Naive thymus-derived CD4-positive, alpha-beta T cell (primary cell): ENCODE measurements at regions not wholly inside any gene's neighbourhood (a gene's known extent, or its start where the extent isn't known, plus 50 kb on each side); places are given as distances from the start of the nearest gene placed in this dataset.
"Not testable (repeated sequence)": the region's sequence is repeated elsewhere in the genome, so short reads cannot be mapped to it uniquely, and the experiment has no call there.

Experiments
- ATAC-seq: fragments of 150-1000 bp; cut with Tn5 transposase; 2 replicates; pipeline ENCODE4 v1.10.0; 2021; ENCODE audit warnings: mild to moderate bottlenecking, moderate library complexity
- CTCF ChIA-PET: fragments of 350-600 bp; sonication (Branson Sonifier 250); formaldehyde crosslinking; loops from one replicate; lab custom pipeline; 2021; ENCODE audit warnings: antibody characterized with exemption; lab: Charles Lee
- POLR2A ChIA-PET: fragments of 350-600 bp; sonication (Branson Sonifier 250); formaldehyde crosslinking; loops from one replicate; lab custom pipeline; 2021; ENCODE audit warnings: antibody characterized with exemption, inconsistent platforms; lab: Charles Lee
- DNase-seq, 9 donors: peaks; one replicate each; pipeline versions ENCODE4 v3.0.0 to v3.0.0-alpha.2; 2020 to 2022; ENCODE audit warnings: mixed read lengths in 1 of 9
- H3K27ac ChIP-seq: one replicate; pipeline ENCODE4 v1.7.0; 2013; ENCODE audit warnings: mild to moderate bottlenecking, low read depth, low read length, moderate library complexity
- H3K27me3 ChIP-seq, 2 donors: one replicate each; pipeline ENCODE4 v1.7.0; 2013; ENCODE audit warnings: low read length in 2 of 2, mild to moderate bottlenecking in 2 of 2, moderate library complexity in 2 of 2; ENCODE audit not compliant: control insufficient read depth in 2 of 2, insufficient read depth in 2 of 2
- H3K36me3 ChIP-seq, 3 experiments: 1 replicate in 2 of 3; 2 replicates in 1 of 3; pipeline ENCODE4 v1.7.0; 2013; ENCODE audit warnings: low read length in 3 of 3, mild to moderate bottlenecking in 3 of 3, moderate library complexity in 1 of 3; ENCODE audit not compliant: insufficient read depth in 3 of 3, control insufficient read depth in 2 of 3
- H3K4me1 ChIP-seq, 2 donors: one replicate each; pipeline ENCODE4 v1.7.0; 2013; ENCODE audit warnings: low read length in 2 of 2, mild to moderate bottlenecking in 2 of 2, moderate library complexity in 1 of 2; ENCODE audit not compliant: control insufficient read depth in 2 of 2, insufficient read depth in 2 of 2
- H3K4me3 ChIP-seq: 2 replicates; pipeline ENCODE4 v1.7.0; 2013; ENCODE audit warnings: mild to moderate bottlenecking, low read length
- H3K9me3 ChIP-seq, 3 experiments: 1 replicate in 2 of 3; 2 replicates in 1 of 3; pipeline ENCODE4 v1.7.0; 2013; ENCODE audit warnings: low read length in 3 of 3; ENCODE audit not compliant: control insufficient read depth in 2 of 3
- H3K27ac Mint-ChIP-seq, 9 donors: one replicate each; pipeline ENCODE4 v1.8.0; 2020 to 2022; ENCODE audit warnings: mixed read lengths in 9 of 9, mild to moderate bottlenecking in 8 of 9, moderate library complexity in 5 of 9, inconsistent platforms in 2 of 9
- H3K27me3 Mint-ChIP-seq, 5 donors: one replicate each; pipeline ENCODE4 v1.8.0; 2021 to 2022; ENCODE audit warnings: mixed read lengths in 5 of 5, mild to moderate bottlenecking in 1 of 5
- H3K36me3 Mint-ChIP-seq, 5 donors: one replicate each; pipeline ENCODE4 v1.8.0; 2020 to 2022; ENCODE audit warnings: mixed read lengths in 5 of 5, mild to moderate bottlenecking in 3 of 5, inconsistent platforms in 1 of 5
- H3K4me1 Mint-ChIP-seq, 7 donors: one replicate each; pipeline ENCODE4 v1.8.0; 2020 to 2022; ENCODE audit warnings: mixed read lengths in 7 of 7, mild to moderate bottlenecking in 3 of 7, inconsistent platforms in 1 of 7
- H3K4me3 Mint-ChIP-seq, 10 donors: one replicate each; pipeline ENCODE4 v1.8.0; 2020 to 2022; ENCODE audit warnings: mild to moderate bottlenecking in 10 of 10, mixed read lengths in 10 of 10, moderate library complexity in 6 of 10, inconsistent platforms in 2 of 10
- H3K9me3 Mint-ChIP-seq, 11 donors: one replicate each; pipeline ENCODE4 v1.8.0; 2020 to 2022; ENCODE audit warnings: mixed read lengths in 11 of 11, mild to moderate bottlenecking in 4 of 11, inconsistent platforms in 1 of 11, moderate library complexity in 1 of 11
- intact Hi-C, 2 donors: fragments of 100-400 bp; cut with micrococcal nuclease; formaldehyde crosslinking; loops; one replicate each; pipeline ENCODE4 v1.15.1; 2023

DNA sequence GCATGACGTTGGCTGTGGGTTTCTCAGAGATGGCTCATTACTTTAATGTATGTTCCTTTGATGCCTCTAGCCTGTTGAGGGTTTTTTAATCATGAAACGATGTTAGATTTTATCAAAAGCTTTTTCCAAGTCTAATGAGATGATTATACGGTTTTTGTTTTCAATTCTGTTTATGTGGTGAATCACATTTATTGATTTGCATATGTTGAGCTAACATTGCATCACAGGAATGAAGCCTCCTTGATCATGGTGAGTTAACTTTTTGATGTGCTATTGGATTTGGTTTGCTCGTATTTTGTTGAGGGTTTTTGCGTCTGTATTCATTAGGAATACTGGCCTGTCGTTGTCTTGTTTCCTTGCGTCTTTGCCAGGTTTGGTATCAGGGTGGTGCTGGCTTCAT, 52.3 kb upstream of the PTPN12 start:
- Mint-ChIP-seq H3K4me3 (no peak overlapping the region), H3K9me3 (peaks cover 0 to 4% (median 0%) of the 10 kb centered on the region in 11 donors), H3K4me1 (peaks cover 0 to 10% (median 7%) of the 10 kb centered on the region in 7 donors), H3K36me3 (peaks cover 0 to 3% (median 0%) of the 10 kb centered on the region in 5 donors), H3K27me3 (peaks cover 0 to 21% (median 0%) of the 10 kb centered on the region in 5 donors), H3K27ac (no peak overlapping the region)
- H3K27ac ChIP-seq: no peak overlapping the region
- no peak overlapping the region for H3K4me3 ChIP-seq
- ChIA-PET CTCF (no interaction called here), POLR2A (no interaction called here)
- ATAC-seq (no peak), DNase-seq (no peak)
- no peaks in the 10 kb centered on the region for H3K9me3 ChIP-seq
- no peaks in the 10 kb centered on the region for H3K36me3 ChIP-seq
- intact Hi-C loops: no loop called here
- no peaks in the 10 kb centered on the region for H3K27me3 ChIP-seq
- H3K4me1 ChIP-seq: no peaks in the 10 kb centered on the region

DNA sequence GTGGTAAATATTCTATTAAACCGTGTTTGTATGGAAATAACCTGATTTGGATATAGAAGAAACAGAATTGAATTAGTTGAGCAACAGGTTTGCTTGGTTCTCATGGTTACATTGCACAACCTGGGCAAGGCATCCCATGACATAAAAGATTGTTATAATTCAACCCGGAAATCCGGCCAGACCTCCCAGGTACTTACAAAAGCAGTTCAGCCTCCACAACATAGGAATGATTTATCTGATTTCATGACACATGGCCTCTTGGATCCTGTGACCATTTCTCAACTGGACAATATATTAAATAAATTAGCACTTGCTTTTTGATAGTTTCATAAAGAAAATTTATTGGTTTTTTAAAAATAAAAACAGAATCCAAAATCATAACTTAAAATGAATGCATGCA, 55.1 kb upstream of the PTPN12 start:
- H3K4me3 ChIP-seq: no peak overlapping the region
- Mint-ChIP-seq H3K4me3 (no peak overlapping the region), H3K27ac (no peak overlapping the region), H3K4me1 (peaks cover 0 to 10% (median 7%) of the 10 kb centered on the region in 7 donors), H3K27me3 (peaks cover 0 to 9% (median 0%) of the 10 kb centered on the region in 5 donors), H3K36me3 (no peaks in the 10 kb centered on the region), H3K9me3 (peaks cover 0 to 3% (median 0%) of the 10 kb centered on the region in 11 donors)
- H3K27me3 ChIP-seq: no peaks in the 10 kb centered on the region
- H3K36me3 ChIP-seq: no peaks in the 10 kb centered on the region
- intact Hi-C loops: no loop called here
- DNase-seq: no peak
- no peaks in the 10 kb centered on the region for H3K4me1 ChIP-seq
- ChIA-PET POLR2A (no interaction called here), CTCF (no interaction called here)
- H3K27ac ChIP-seq: no peak overlapping the region
- H3K9me3 ChIP-seq: no peaks in the 10 kb centered on the region
- ATAC-seq: peak; percentile 37

DNA sequence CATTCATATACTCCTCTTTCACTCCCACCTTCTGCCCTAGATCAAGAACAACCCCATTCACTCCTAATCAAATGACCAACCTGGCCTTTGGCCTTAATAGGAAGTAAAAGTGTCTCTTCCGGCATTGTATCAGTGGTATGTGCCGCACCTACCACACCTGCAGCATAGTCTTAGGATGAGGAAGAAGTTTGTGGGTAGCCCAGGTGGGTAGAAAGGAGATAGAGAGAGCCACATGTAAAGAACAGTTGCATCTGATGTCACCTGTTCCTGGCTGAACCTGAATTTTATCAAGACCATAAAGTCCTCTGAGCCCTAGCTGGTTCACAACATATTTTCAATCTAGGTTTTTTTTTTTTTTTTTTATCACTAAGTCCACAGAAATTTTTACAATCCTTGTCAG, 55.5 kb upstream of the PTPN12 start:
- Histone ChIP-seq H3K27ac (no peak overlapping the region), H3K27me3 (no peaks in the 10 kb centered on the region), H3K9me3 (no peaks in the 10 kb centered on the region), H3K4me3 (no peak overlapping the region), H3K36me3 (no peaks in the 10 kb centered on the region), H3K4me1 (no peaks in the 10 kb centered on the region)
- intact Hi-C loops: no loop called here
- Mint-ChIP-seq H3K9me3 (no peaks in the 10 kb centered on the region), H3K27me3 (peaks cover 0 to 13% (median 0%) of the 10 kb centered on the region in 5 donors), H3K4me1 (peaks cover 0 to 10% (median 7%) of the 10 kb centered on the region in 7 donors), H3K27ac (peak overlapping the region in 1 of 9 donors; percentile 70), H3K36me3 (no peaks in the 10 kb centered on the region), H3K4me3 (peak overlapping the region in 2 of 10 donors; percentile 46 to 61)
- peak in 6 of 9 donors; percentile 10 to 32 (median 18) for DNase-seq
- CTCF ChIA-PET: no interaction called here
- peak; percentile 48 for ATAC-seq
- POLR2A ChIA-PET: no interaction called here

DNA sequence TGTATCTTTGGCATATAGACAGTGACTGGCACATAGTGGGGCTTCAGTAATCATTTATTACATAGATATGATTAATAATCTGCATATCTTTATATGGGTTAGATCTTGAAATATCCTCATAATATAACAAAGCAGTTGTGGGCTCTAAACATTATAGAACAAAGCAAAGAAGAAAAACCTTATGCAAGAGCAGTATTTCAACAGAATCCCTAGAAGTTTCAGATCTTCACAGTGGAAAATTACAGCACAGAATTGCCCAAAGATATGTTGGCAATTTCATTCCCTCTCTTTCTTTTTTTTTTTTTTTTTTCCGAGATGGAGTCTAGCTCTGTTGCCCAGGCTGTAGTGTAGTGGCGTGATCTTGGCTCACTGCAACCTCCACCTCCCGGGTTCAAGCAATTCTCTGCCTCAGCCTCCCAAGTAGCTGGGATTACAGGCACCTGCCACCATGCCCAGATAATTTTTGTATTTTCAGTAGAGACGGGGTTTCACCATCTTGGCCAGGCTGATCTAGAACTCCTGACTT, 56.9 kb upstream of the PTPN12 start:
- ATAC-seq, CTCF ChIA-PET, H3K27ac Mint-ChIP-seq, H3K36me3 Mint-ChIP-seq, H3K27ac ChIP-seq, H3K36me3 ChIP-seq, intact Hi-C loops, H3K4me3 Mint-ChIP-seq, POLR2A ChIA-PET, H3K4me1 ChIP-seq, H3K4me3 ChIP-seq, H3K9me3 Mint-ChIP-seq, H3K27me3 ChIP-seq, H3K9me3 ChIP-seq, DNase-seq: not testable (repeated sequence)
- H3K4me1 Mint-ChIP-seq: peaks cover 0 to 11% (median 7%) of the 10 kb centered on the region in 7 donors
- H3K27me3 Mint-ChIP-seq: peaks cover 0 to 11% (median 0%) of the 10 kb centered on the region in 5 donors

DNA sequence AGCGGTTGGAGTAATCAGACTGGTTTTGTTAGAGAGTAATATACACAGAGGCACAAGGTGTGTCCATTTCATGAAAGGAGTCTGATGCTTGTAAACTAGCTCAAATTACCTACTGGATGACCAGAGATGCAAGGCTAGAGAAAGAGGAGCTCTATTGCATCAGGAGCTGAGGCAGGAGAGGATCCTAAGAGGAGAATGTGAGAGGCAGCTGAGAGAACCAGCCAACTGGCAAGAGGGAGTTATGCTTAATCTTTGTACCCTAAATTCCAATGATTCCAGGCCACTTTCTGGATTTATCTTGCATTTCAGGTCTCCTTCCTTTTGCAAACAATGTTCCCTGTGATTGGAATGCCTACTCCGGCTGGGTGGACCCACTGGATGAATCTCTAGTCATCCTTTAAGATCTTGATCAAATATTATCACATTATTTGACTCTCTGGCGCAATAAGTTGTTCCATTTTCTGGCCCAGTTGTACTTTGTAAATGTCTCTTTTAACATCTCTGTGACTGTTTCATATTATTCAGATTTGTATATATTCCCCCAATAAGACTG, 57.5 kb upstream of the PTPN12 start:
- H3K27me3 Mint-ChIP-seq: peaks cover 0 to 10% (median 0%) of the 10 kb centered on the region in 5 donors
- H3K4me3 Mint-ChIP-seq: no peak overlapping the region
- intact Hi-C loops: no loop called here
- ChIA-PET CTCF (no interaction called here), POLR2A (no interaction called here)
- Histone ChIP-seq H3K36me3 (no peaks in the 10 kb centered on the region), H3K4me1 (no peaks in the 10 kb centered on the region), H3K9me3 (no peaks in the 10 kb centered on the region), H3K27ac (no peak overlapping the region), H3K4me3 (no peak overlapping the region), H3K27me3 (no peaks in the 10 kb centered on the region)
- no peaks in the 10 kb centered on the region for H3K9me3 Mint-ChIP-seq
- peaks cover 0 to 15% (median 7%) of the 10 kb centered on the region in 7 donors for H3K4me1 Mint-ChIP-seq
- no peaks in the 10 kb centered on the region for H3K36me3 Mint-ChIP-seq
- H3K27ac Mint-ChIP-seq: no peak overlapping the region
- DNase-seq (no peak), ATAC-seq (no peak)

DNA sequence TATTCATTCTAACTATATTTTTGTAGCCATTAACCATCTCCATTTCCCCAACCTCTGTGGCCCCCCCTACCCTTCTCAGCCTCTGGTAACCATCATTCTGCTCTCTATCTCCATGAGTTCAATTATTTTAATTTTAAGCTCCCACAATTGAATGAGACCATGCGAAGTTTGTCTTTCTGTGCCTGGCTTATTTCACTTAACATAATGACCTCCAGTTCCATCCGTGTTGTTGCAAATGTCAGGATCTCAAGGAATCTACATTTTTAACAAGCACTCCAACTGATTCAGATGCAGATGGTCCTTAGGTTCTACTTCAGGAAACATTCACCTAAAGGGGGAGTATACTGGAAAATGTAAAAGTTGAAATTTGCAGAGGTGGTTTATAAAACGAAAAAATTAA, 60.2 kb upstream of the PTPN12 start:
- DNase-seq (no peak), ATAC-seq (no peak)
- Histone ChIP-seq H3K4me1 (no peaks in the 10 kb centered on the region), H3K4me3 (no peak overlapping the region), H3K27ac (no peak overlapping the region), H3K9me3 (no peaks in the 10 kb centered on the region), H3K27me3 (no peaks in the 10 kb centered on the region), H3K36me3 (no peaks in the 10 kb centered on the region)
- Mint-ChIP-seq H3K27ac (no peak overlapping the region), H3K9me3 (no peaks in the 10 kb centered on the region), H3K36me3 (no peaks in the 10 kb centered on the region), H3K4me1 (peaks cover 0 to 12% (median 6%) of the 10 kb centered on the region in 7 donors), H3K27me3 (peaks cover 0 to 6% (median 0%) of the 10 kb centered on the region in 5 donors), H3K4me3 (no peak overlapping the region)
- POLR2A ChIA-PET: no interaction called here
- CTCF ChIA-PET: no interaction called here
- intact Hi-C loops: no loop called here

DNA sequence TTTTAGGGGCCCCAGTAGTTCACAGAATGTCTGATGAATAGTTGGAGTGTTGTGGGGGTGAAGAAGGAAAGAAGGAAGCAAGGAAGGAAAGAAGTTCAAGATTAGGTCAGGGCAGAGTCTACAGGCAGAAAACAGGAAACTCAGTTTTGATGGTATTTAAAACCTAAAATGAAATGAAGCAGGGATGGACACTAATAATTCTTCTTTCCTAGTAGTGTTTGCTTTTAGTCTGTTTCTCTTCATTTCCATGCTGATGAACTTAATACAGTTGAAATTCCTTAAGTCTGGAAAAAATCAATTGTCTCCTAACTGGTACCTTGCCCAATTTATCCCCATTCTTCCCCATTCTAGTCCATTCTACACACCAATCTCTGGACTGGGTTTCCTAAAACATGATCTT, 59.0 kb upstream of the GSAP start:
- Histone ChIP-seq H3K4me3 (no peak overlapping the region), H3K36me3 (no peaks in the 10 kb centered on the region), H3K27me3 (no peaks in the 10 kb centered on the region), H3K27ac (no peak overlapping the region), H3K9me3 (no peaks in the 10 kb centered on the region), H3K4me1 (no peaks in the 10 kb centered on the region)
- Mint-ChIP-seq H3K27ac (no peak overlapping the region), H3K9me3 (no peaks in the 10 kb centered on the region), H3K27me3 (peaks cover 0 to 6% (median 0%) of the 10 kb centered on the region in 5 donors), H3K4me1 (peaks cover 0 to 6% (median 0%) of the 10 kb centered on the region in 7 donors), H3K4me3 (no peak overlapping the region), H3K36me3 (no peaks in the 10 kb centered on the region)
- POLR2A ChIA-PET: no interaction called here
- ATAC-seq (no peak), DNase-seq (no peak)
- intact Hi-C loops: no loop called here
- CTCF ChIA-PET: no interaction called here
